ENCODE measurements at regions not wholly inside any gene's neighbourhood (a gene's known extent, or its start where the extent isn't known, plus 50 kb on each side); places are given as distances from the start of the nearest gene placed in this dataset.
"Not testable (repeated sequence)": the region's sequence is repeated elsewhere in the genome, so short reads cannot be mapped to it uniquely, and the experiment has no call there.

DNA sequence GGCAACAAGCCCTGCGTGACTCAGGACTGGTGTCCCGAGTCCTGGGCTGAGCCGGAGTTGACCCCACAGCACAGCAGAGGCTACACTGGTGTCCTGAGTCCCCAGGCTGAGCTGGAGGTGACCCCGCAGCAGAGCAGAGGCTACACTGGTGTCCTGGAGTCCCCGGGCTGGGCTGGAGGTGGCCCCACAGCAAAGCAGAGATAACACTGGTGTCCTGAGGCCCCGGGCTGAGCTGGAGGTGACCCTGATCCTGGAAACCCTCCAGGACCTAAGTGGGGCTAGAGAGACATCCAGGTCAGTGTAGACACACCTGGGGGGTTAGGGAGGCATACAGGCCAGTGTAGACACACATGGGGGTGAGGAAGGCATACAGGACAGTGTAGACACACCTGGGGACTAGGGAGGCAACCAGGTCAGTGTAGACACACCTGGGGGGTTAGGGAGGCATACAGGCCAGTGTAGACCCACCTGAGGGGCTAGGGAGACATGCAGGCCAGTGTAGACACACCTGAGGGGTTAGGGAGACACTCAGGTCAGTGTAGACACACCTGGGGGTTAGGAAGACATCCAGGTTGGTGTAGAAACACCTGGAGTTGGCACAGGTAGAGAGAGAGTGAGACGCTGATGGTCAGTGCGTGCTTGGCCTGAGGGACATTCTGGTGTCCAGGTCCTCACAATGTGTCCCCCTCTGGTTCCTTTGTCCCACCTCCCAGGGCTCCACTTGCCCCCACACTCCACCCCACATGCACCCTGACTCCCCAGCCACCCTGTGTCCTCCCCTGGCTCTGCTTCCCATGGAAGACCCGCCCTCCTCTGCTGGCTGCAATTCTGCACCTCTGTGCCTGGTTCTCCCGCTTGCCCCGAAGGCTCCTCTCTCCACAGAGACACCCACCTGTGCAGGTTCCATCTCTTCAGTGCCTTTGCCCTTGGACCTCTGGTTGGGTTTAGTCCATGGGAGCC is 321.6 kb upstream of the SFSWAP start:
- no peak overlapping the region for H3K4me3 ChIP-seq (replicated peaks; ENCODE audit: insufficient read depth, low read length)
- TF ChIP-seq, protein P1, sequence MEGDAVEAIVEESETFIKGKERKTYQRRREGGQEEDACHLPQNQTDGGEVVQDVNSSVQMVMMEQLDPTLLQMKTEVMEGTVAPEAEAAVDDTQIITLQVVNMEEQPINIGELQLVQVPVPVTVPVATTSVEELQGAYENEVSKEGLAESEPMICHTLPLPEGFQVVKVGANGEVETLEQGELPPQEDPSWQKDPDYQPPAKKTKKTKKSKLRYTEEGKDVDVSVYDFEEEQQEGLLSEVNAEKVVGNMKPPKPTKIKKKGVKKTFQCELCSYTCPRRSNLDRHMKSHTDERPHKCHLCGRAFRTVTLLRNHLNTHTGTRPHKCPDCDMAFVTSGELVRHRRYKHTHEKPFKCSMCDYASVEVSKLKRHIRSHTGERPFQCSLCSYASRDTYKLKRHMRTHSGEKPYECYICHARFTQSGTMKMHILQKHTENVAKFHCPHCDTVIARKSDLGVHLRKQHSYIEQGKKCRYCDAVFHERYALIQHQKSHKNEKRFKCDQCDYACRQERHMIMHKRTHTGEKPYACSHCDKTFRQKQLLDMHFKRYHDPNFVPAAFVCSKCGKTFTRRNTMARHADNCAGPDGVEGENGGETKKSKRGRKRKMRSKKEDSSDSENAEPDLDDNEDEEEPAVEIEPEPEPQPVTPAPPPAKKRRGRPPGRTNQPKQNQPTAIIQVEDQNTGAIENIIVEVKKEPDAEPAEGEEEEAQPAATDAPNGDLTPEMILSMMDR (IDR thresholded peaks at IDR 0.05; ENCODE audit: insufficient read depth, low read length) = no peak
- TF ChIP-seq, protein P2, sequence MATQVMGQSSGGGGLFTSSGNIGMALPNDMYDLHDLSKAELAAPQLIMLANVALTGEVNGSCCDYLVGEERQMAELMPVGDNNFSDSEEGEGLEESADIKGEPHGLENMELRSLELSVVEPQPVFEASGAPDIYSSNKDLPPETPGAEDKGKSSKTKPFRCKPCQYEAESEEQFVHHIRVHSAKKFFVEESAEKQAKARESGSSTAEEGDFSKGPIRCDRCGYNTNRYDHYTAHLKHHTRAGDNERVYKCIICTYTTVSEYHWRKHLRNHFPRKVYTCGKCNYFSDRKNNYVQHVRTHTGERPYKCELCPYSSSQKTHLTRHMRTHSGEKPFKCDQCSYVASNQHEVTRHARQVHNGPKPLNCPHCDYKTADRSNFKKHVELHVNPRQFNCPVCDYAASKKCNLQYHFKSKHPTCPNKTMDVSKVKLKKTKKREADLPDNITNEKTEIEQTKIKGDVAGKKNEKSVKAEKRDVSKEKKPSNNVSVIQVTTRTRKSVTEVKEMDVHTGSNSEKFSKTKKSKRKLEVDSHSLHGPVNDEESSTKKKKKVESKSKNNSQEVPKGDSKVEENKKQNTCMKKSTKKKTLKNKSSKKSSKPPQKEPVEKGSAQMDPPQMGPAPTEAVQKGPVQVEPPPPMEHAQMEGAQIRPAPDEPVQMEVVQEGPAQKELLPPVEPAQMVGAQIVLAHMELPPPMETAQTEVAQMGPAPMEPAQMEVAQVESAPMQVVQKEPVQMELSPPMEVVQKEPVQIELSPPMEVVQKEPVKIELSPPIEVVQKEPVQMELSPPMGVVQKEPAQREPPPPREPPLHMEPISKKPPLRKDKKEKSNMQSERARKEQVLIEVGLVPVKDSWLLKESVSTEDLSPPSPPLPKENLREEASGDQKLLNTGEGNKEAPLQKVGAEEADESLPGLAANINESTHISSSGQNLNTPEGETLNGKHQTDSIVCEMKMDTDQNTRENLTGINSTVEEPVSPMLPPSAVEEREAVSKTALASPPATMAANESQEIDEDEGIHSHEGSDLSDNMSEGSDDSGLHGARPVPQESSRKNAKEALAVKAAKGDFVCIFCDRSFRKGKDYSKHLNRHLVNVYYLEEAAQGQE (IDR thresholded peaks at IDR 0.05; ENCODE audit: insufficient replicate concordance, low read depth) = no peak
- no peak for TF ChIP-seq POLR2AphosphoS5 (IDR thresholded peaks at IDR 0.05; ENCODE audit: low read depth)
- no peak for TF ChIP-seq GABPA (IDR thresholded peaks at IDR 0.05; ENCODE audit: low read depth)
- no peak overlapping the region for H3K27ac ChIP-seq (replicated peaks)
- no peak for DNase-seq (ENCODE audit: low read depth in 1 of 2, low spot score in 1 of 2)
- H3K27me3 ChIP-seq (ENCODE audit: insufficient read depth, poor library complexity, severe bottlenecking) = no peaks in the 10 kb centered on the region

DNA sequence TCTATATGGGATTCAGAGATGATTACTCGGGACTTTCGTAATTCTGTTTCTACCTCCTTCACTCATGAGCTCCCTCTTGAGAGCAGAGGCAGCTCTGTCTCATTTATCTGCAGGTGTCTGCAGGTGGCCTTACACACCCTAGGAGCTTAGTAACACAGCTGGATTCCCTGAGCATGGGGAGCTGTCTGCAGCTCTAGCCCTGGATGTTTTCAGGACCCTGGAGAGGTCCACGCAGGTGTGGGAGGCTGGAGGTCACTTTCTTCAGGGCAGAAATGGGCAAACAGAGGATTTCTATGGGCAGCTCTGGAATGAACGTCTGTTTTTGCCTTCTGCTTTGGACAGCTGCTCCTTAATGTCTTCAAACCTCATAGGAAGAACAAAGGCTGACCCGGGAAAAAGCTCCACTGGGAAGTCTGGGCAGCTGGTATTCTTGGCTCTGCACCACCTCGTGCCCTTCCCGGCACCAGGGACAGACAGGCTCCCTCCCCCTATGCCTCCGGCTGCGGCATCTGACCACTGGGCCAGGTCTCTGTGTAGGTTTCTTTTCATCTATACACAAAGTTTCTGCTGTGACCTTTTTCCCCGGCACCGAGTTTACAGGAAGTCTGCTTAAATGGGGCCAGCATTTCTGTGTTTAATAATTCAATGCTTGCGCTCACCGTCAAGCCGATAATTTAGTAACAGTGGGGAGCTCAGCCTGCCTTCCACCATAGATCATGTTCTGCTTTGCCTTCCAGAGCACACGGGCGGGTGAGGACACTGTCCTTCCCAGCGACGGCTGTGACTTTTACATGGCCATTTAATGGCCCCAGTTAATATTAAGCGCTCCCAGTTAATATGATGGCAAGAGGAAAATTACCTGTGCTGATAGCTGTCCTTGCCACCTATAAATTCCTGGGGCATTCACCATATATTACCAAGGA is 320.2 kb upstream of the SFSWAP start:
- DNase-seq (ENCODE audit: low read depth in 1 of 2, low spot score in 1 of 2) = no peak
- H3K4me3 ChIP-seq (replicated peaks; ENCODE audit: insufficient read depth, low read length) = no peak overlapping the region
- TF ChIP-seq GABPA (IDR thresholded peaks at IDR 0.05; ENCODE audit: low read depth) = no peak
- TF ChIP-seq, protein P2 (IDR thresholded peaks at IDR 0.05; ENCODE audit: insufficient replicate concordance, low read depth) = peak; percentile 90
- TF ChIP-seq, protein P1 (IDR thresholded peaks at IDR 0.05; ENCODE audit: insufficient read depth, low read length) = no peak
- H3K27ac ChIP-seq (replicated peaks) = no peak overlapping the region
- H3K27me3 ChIP-seq (ENCODE audit: insufficient read depth, poor library complexity, severe bottlenecking) = no peaks in the 10 kb centered on the region

DNA sequence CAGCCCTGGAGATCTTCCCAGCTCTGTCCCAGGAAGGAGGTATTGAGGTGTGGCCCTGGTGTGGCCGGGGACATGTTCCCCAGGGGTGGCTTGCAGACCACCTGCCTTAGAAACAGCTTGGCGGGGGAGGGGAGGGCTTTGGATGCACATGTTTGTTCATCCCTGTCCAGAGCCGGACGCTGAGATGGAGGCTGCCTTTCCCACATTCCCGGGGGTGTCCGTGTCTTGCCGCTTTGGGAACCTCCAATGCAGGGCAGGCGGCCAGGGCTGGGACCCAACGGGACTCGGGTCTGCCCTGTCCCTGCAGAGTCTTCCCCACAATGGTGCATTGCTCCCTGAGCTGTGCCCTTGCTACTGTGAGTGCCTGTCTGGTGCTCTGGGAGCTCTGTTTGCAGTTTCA is 319.5 kb upstream of the SFSWAP start:
- H3K4me3 ChIP-seq (replicated peaks; ENCODE audit: insufficient read depth, low read length) = no peak overlapping the region
- H3K27me3 ChIP-seq (ENCODE audit: insufficient read depth, poor library complexity, severe bottlenecking) = no peaks in the 10 kb centered on the region
- no peak for DNase-seq (ENCODE audit: low read depth in 1 of 2, low spot score in 1 of 2)
- no peak overlapping the region for H3K27ac ChIP-seq (replicated peaks)
- TF ChIP-seq SPI1 (IDR thresholded peaks at IDR 0.05; ENCODE audit: borderline replicate concordance, low read depth) = no peak
- TF ChIP-seq, protein P1 (IDR thresholded peaks at IDR 0.05; ENCODE audit: insufficient read depth, low read length) = no peak
- TF ChIP-seq POLR2AphosphoS5 (IDR thresholded peaks at IDR 0.05; ENCODE audit: low read depth) = no peak
- TF ChIP-seq GABPA (IDR thresholded peaks at IDR 0.05; ENCODE audit: low read depth) = no peak
- TF ChIP-seq, protein P2 (IDR thresholded peaks at IDR 0.05; ENCODE audit: insufficient replicate concordance, low read depth) = no peak

DNA sequence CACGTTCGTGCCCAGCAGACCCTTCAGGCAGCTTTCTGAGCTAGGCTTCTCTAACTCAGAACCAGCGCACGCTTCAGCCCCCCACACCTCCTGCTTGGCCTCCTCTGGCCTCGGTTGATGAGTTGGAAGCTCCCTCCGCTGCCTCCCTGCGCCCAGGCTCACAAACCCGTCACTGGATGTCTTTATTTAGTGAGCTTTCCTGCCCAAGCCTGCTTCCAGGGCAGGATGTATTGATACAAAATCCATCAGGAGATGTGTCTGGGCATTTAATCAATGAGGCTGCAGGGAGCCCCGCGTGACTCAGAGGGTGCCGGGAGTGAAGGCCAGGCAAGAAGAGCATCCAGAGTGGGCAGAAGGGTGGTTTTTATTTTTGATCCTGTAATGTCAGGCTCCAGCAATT is 316.1 kb upstream of the SFSWAP start:
- H3K27ac ChIP-seq (replicated peaks); H3K27me3 ChIP-seq (ENCODE audit: insufficient read depth, poor library complexity, severe bottlenecking); DNase-seq (ENCODE audit: low read depth in 1 of 2, low spot score in 1 of 2): not testable (repeated sequence)

DNA sequence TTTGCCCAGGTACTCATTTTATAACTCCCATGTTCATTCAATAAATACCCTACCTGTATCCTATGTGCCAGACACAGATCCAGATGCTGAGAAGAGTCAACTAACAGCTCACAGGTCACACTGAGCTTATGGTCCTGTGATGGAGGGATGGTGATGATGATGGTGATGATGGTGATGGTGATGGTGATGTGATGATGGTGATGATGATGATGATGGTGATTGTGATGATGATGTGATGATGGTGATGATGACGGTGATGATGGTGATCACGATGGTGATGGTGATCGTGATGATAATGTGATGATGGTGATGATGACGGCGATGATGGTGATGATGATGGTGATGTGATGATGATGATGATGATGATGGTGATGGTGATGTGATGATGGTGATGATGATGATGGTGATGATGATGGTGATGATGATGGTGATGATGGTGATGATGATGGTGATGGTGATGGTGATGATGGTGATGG is 315.6 kb upstream of the SFSWAP start:
- not testable (repeated sequence) for H3K27ac ChIP-seq (replicated peaks); H3K4me3 ChIP-seq (replicated peaks; ENCODE audit: insufficient read depth, low read length); H3K27me3 ChIP-seq (ENCODE audit: insufficient read depth, poor library complexity, severe bottlenecking); DNase-seq (ENCODE audit: low read depth in 1 of 2, low spot score in 1 of 2)

More for the DNA sequence above, 316.1 kb upstream of the SFSWAP start:
- not testable (repeated sequence) for H3K4me3 ChIP-seq (replicated peaks; ENCODE audit: insufficient read depth, low read length)
